Tibial nerve (tissue), 4 donors: ENCODE measurements at regions not wholly inside any gene's neighbourhood (a gene's known extent, or its start where the extent isn't known, plus 50 kb on each side); places are given as distances from the start of the nearest gene placed in this dataset.

Experiments
- CTCF ChIP-seq, 5 experiments: fragments of 200-600 bp in 3 of 5; fragments of 450-650 bp in 2 of 5; sonication (generic) in 3 of 5; IDR thresholded peaks; one replicate each; pipeline ENCODE4 v1.5.1; 2016 to 2019; ENCODE audit warnings: antibody characterized with exemption in 5 of 5, mild to moderate bottlenecking in 3 of 5, moderate library complexity in 2 of 5
- EP300 ChIP-seq, 2 donors: sonication (generic); formaldehyde crosslinking; IDR thresholded peaks; one replicate each; pipeline ENCODE4 v1.6.1; 2017; ENCODE audit warnings: antibody characterized with exemption in 2 of 2, mild to moderate bottlenecking in 1 of 2

- TF ChIP-seq CTCF (IDR thresholded peaks at IDR 0.05) (no peak), EP300 (IDR thresholded peaks at IDR 0.05) (no peak)
Observed at GRCh38 chr20:51162015-51162414, 139.1 kb upstream of the KCNG1 start.
